PC-9 (cell line): ENCODE measurements at regions not wholly inside any gene's neighbourhood (a gene's known extent, or its start where the extent isn't known, plus 50 kb on each side); places are given as distances from the start of the nearest gene placed in this dataset.

Experiments
- BruUV-seq: library from RNA; stranded (reverse); fragments of 400-500 nt; replicated peaks from 2 replicates; lab custom pipeline; 2021; lab: Mats Ljungman, UMichigan
- CTCF ChIA-PET: fragments of 300-600 bp; sonication (Branson Sonifier 250); formaldehyde crosslinking; loops from one replicate; lab custom pipeline; 2022; ENCODE audit warnings: antibody characterized with exemption; lab: Charles Lee
- POLR2A ChIA-PET: fragments of 300-600 bp; sonication (Branson Sonifier 250); formaldehyde crosslinking; loops from one replicate; lab custom pipeline; 2022; ENCODE audit warnings: antibody characterized with exemption; ENCODE audit not compliant: unreplicated experiment; lab: Charles Lee
- DNase-seq, 2 experiments: peaks; one replicate each; pipeline versions ENCODE4 v3.0.0 to v3.0.0-alpha.2; 2015 to 2022; ENCODE audit warnings: mixed read lengths in 1 of 2
- H2AFZ ChIP-seq: fragments of 200-600 bp; sonication (generic); 2 replicates; pipeline ENCODE4 v1.8.1; 2017; ENCODE audit warnings: antibody characterized with exemption
- H3F3A ChIP-seq: fragments of 200-600 bp; sonication (generic); 2 replicates; pipeline ENCODE4 v1.8.1; 2017; ENCODE audit warnings: antibody characterized with exemption, mild to moderate bottlenecking, low read depth; ENCODE audit not compliant: insufficient read depth
- H3K27ac ChIP-seq: fragments of 200-600 bp; sonication (generic); 2 replicates; pipeline ENCODE4 v1.6.1; 2016; ENCODE audit warnings: mixed run types
- H3K27me3 ChIP-seq: fragments of 200-600 bp; sonication (generic); 2 replicates; pipeline ENCODE4 v1.6.1; 2016; ENCODE audit warnings: low read depth, mixed run types; ENCODE audit not compliant: insufficient read depth
- H3K36me3 ChIP-seq: fragments of 200-600 bp; sonication (generic); 2 replicates; pipeline ENCODE4 v1.6.1; 2016; ENCODE audit warnings: low read depth, mixed run types
- H3K4me1 ChIP-seq: fragments of 200-600 bp; sonication (generic); replicated peaks from 2 replicates; pipeline ENCODE4 v1.6.1; 2016; ENCODE audit warnings: mixed run types; ENCODE audit not compliant: insufficient read depth
- H3K4me2 ChIP-seq: fragments of 200-600 bp; sonication (generic); 2 replicates; pipeline ENCODE4 v1.6.1; 2017; ENCODE audit warnings: mixed run types
- H3K4me3 ChIP-seq: fragments of 200-600 bp; sonication (generic); 2 replicates; pipeline ENCODE4 v1.6.1; 2016; ENCODE audit warnings: mixed run types
- H3K79me2 ChIP-seq: fragments of 200-600 bp; sonication (generic); 2 replicates; pipeline ENCODE4 v1.6.1; 2017; ENCODE audit warnings: low read depth, mixed run types
- H3K9me2 ChIP-seq: fragments of 200-600 bp; sonication (generic); 2 replicates; pipeline ENCODE4 v1.8.1; 2017; ENCODE audit warnings: mild to moderate bottlenecking; ENCODE audit not compliant: insufficient read depth
- H3K9me3 ChIP-seq: fragments of 200-600 bp; sonication (generic); 2 replicates; pipeline ENCODE4 v1.8.1; 2016; ENCODE audit warnings: low read depth; ENCODE audit not compliant: insufficient read depth
- H4K20me1 ChIP-seq: fragments of 200-600 bp; sonication (generic); 2 replicates; pipeline ENCODE4 v1.8.1; 2017; ENCODE audit not compliant: insufficient read depth
- EZH2 ChIP-seq: fragments of 200-600 bp; sonication (generic); IDR thresholded peaks from 2 replicates; pipeline ENCODE4 v1.8.0; 2017; ENCODE audit warnings: antibody characterized with exemption, low read depth
- intact Hi-C: fragments of 100-400 bp; cut with micrococcal nuclease; formaldehyde crosslinking; loops from one replicate; pipeline ENCODE4 v1.10.0; 2022; ENCODE audit not compliant: unreplicated experiment
- TF ChIP-seq, protein P1 (sequence below): fragments of 200-600 bp; sonication (generic); conservative IDR thresholded peaks from 2 replicates; pipeline ENCODE4 v1.6.1; 2017; ENCODE audit warnings: mixed run types, antibody characterized with exemption, mild to moderate bottlenecking, moderate library complexity

DNA sequence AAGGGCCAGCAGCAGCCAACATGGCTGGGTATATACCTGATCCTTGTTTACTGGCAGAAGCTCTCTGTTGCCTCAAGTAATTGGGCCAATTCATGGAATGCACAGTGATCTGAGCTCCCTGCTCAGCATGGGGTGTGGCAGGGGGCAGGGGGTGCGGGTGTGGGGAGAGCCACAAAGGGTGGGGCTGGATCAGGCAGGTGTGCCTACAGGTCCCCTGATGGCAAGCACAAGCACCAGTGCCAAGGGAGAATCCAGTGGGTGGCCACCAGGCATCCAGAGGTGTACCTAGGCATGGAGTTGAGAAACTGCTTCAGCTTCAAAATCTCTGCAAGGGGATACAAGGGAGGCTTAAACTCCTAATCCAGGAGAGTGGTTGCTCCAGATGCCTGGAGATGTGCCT, 235.8 kb upstream of the TLE4 start:
- H3K9me3 ChIP-seq = no peaks in the 10 kb centered on the region
- no peaks in the 10 kb centered on the region for H3K79me2 ChIP-seq
- H3K4me2 ChIP-seq = no peak overlapping the region
- DNase-seq = no peak
- no peaks in the 10 kb centered on the region for H3K27me3 ChIP-seq
- H3K4me3 ChIP-seq = no peak overlapping the region
- no peak overlapping the region for H2AFZ ChIP-seq
- CTCF ChIA-PET = no interaction called here
- POLR2A ChIA-PET = no interaction called here
- TF ChIP-seq, protein P1, sequence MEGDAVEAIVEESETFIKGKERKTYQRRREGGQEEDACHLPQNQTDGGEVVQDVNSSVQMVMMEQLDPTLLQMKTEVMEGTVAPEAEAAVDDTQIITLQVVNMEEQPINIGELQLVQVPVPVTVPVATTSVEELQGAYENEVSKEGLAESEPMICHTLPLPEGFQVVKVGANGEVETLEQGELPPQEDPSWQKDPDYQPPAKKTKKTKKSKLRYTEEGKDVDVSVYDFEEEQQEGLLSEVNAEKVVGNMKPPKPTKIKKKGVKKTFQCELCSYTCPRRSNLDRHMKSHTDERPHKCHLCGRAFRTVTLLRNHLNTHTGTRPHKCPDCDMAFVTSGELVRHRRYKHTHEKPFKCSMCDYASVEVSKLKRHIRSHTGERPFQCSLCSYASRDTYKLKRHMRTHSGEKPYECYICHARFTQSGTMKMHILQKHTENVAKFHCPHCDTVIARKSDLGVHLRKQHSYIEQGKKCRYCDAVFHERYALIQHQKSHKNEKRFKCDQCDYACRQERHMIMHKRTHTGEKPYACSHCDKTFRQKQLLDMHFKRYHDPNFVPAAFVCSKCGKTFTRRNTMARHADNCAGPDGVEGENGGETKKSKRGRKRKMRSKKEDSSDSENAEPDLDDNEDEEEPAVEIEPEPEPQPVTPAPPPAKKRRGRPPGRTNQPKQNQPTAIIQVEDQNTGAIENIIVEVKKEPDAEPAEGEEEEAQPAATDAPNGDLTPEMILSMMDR = no peak
- no peak for TF ChIP-seq EZH2
- no peaks in the 10 kb centered on the region for H4K20me1 ChIP-seq
- H3K36me3 ChIP-seq = no peaks in the 10 kb centered on the region
- no peak overlapping the region for H3K27ac ChIP-seq
- intact Hi-C loops = no loop called here
- H3K4me1 ChIP-seq = no peaks in the 10 kb centered on the region
- BruUV-seq = no TSS peak
- H3F3A ChIP-seq = no peaks in the 10 kb centered on the region
- H3K9me2 ChIP-seq = no peaks in the 10 kb centered on the region

DNA sequence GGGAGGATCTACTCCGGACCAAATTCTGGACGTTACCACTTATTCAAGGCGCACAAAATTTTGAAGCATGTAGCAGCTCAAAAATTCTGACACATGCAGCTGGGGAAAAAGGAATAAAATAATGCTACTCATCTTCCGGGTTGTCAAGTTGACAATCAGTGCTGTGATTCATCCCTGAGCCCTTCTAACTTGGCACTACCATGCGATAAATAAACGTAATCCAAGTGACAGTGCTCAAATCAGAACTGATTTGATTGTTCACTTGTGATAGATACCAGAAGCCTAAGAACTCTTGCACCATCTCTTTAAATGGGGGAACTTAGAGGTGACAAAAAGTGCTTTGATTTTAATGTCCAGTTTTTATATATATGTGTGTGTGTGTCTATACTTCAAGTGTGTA, 230.2 kb upstream of the TLE4 start:
- DNase-seq = no peak
- H4K20me1 ChIP-seq = no peaks in the 10 kb centered on the region
- no peak overlapping the region for H3K27ac ChIP-seq
- H3K9me2 ChIP-seq = no peaks in the 10 kb centered on the region
- H3K36me3 ChIP-seq = no peaks in the 10 kb centered on the region
- ChIA-PET POLR2A (no interaction called here), CTCF (no interaction called here)
- no peaks in the 10 kb centered on the region for H3F3A ChIP-seq
- H2AFZ ChIP-seq = no peak overlapping the region
- H3K27me3 ChIP-seq = no peaks in the 10 kb centered on the region
- H3K4me2 ChIP-seq = no peak overlapping the region
- TF ChIP-seq, protein P1 = no peak
- TF ChIP-seq EZH2 = no peak
- no peak overlapping the region for H3K4me3 ChIP-seq
- no peaks in the 10 kb centered on the region for H3K4me1 ChIP-seq
- no peaks in the 10 kb centered on the region for H3K9me3 ChIP-seq
- intact Hi-C loops = no loop called here
- BruUV-seq = no TSS peak
- no peaks in the 10 kb centered on the region for H3K79me2 ChIP-seq

DNA sequence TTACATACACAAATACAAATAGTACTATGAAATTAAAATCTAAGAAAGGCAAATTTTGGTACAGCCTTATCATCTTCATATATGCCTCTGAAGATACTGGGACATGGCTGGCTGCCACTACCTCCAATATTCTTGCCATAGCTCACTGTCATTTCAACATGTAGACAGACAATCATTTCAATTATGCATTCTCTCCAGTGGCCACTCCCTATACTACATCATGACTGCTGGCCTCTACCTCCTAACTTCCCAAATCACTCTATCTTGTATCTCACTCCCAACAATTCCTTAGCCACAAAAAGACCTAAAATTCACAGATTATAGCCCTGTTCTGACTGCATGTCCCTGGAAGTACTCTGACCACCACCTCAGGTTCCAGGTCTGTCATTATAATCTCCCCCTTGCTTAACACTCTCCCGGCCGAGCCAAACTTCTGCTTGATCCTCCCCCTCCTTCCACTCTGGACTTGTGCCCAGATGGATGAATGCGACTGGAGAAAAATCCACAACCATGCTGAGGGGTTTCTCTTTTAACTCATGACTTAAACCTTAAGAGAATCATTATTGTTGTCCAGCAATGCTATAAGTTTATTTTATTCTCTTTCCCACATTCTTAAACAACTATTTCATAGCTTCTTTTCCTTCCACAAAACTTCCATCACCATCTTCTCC, 225.3 kb upstream of the TLE4 start:
- H3K9me3 ChIP-seq = no peaks in the 10 kb centered on the region
- no peaks in the 10 kb centered on the region for H3F3A ChIP-seq
- H3K27me3 ChIP-seq = no peaks in the 10 kb centered on the region
- DNase-seq = no peak
- H3K27ac ChIP-seq = no peak overlapping the region
- no peak overlapping the region for H3K4me2 ChIP-seq
- TF ChIP-seq EZH2 = no peak
- TF ChIP-seq, protein P1 = no peak
- H3K36me3 ChIP-seq = no peaks in the 10 kb centered on the region
- CTCF ChIA-PET = no interaction called here
- no peaks in the 10 kb centered on the region for H3K79me2 ChIP-seq
- no peak overlapping the region for H3K4me3 ChIP-seq
- no peaks in the 10 kb centered on the region for H3K4me1 ChIP-seq
- no peaks in the 10 kb centered on the region for H4K20me1 ChIP-seq
- intact Hi-C loops = no loop called here
- BruUV-seq = no TSS peak
- POLR2A ChIA-PET = no interaction called here
- H2AFZ ChIP-seq = no peak overlapping the region
- no peaks in the 10 kb centered on the region for H3K9me2 ChIP-seq
